WTC11 (cell line): ENCODE measurements at regions not wholly inside any gene's neighbourhood (a gene's known extent, or its start where the extent isn't known, plus 50 kb on each side); places are given as distances from the start of the nearest gene placed in this dataset.

Source experiments
- ATAC-seq: fragments of 200-7000 bp; cut with Tn5 transposase; 2 replicates; pipeline ENCODE4 v1.10.0; 2021; ENCODE audit warnings: mild to moderate bottlenecking, moderate library complexity
- CTCF ChIA-PET: fragments of 300-600 bp; sonication (Branson Sonifier 250); formaldehyde crosslinking; loops from one replicate; lab custom pipeline; 2021; ENCODE audit warnings: antibody characterized with exemption; lab: Charles Lee
- POLR2A ChIA-PET: fragments of 350-600 bp; sonication (Branson Sonifier 250); formaldehyde crosslinking; loops from one replicate; lab custom pipeline; 2021; ENCODE audit warnings: antibody characterized with exemption; lab: Charles Lee
- DNase-seq: peaks from one replicate; pipeline ENCODE4 v3.0.0; 2021; ENCODE audit warnings: low spot score
- H3K27ac Mint-ChIP-seq: 2 replicates; pipeline ENCODE4 v1.8.0; 2021; ENCODE audit warnings: mixed read lengths
- H3K27me3 Mint-ChIP-seq: 2 replicates; pipeline ENCODE4 v1.8.0; 2021; ENCODE audit warnings: low read depth, mild to moderate bottlenecking, moderate library complexity, mixed read lengths
- H3K36me3 Mint-ChIP-seq: 2 replicates; pipeline ENCODE4 v1.8.0; 2021; ENCODE audit warnings: mixed read lengths
- H3K4me1 Mint-ChIP-seq: 2 replicates; pipeline ENCODE4 v1.8.0; 2022; ENCODE audit warnings: mixed read lengths
- H3K4me3 Mint-ChIP-seq: 2 replicates; pipeline ENCODE4 v1.8.0; 2021; ENCODE audit warnings: mild to moderate bottlenecking, moderate library complexity, mixed read lengths
- H3K9me3 Mint-ChIP-seq: 2 replicates; pipeline ENCODE4 v1.8.0; 2021; ENCODE audit warnings: mixed read lengths
- AR ChIP-seq: fragments of 250-450 bp; sonication (Bioruptor Pico); IDR thresholded peaks from 2 replicates; pipeline ENCODE4 v1.9.0; 2021; ENCODE audit warnings: mild to moderate bottlenecking
- ARID4B ChIP-seq: sonication (generic); formaldehyde crosslinking; IDR thresholded peaks from 2 replicates; pipeline ENCODE4 v1.8.0; 2023; ENCODE audit warnings: missing genetic modification reagents, mild to moderate bottlenecking, borderline replicate concordance
- ATF6 ChIP-seq: sonication (generic); formaldehyde crosslinking; IDR thresholded peaks from 2 replicates; pipeline ENCODE4 v1.8.1; 2023; ENCODE audit warnings: mild to moderate bottlenecking, missing genetic modification reagents
- CREB1 ChIP-seq: sonication (generic); formaldehyde crosslinking; IDR thresholded peaks from 2 replicates; pipeline ENCODE4 v1.8.0; 2023; ENCODE audit warnings: mild to moderate bottlenecking, missing genetic modification reagents
- ETV6 ChIP-seq: sonication (generic); formaldehyde crosslinking; IDR thresholded peaks from 2 replicates; pipeline ENCODE4 v1.8.1; 2022; ENCODE audit warnings: mild to moderate bottlenecking, missing genetic modification reagents
- HMGA2 ChIP-seq: fragments of 250-450 bp; sonication (Bioruptor Pico); IDR thresholded peaks from 2 replicates; pipeline ENCODE4 v1.4.0; 2021; ENCODE audit warnings: mild to moderate bottlenecking, moderate library complexity
- IRF1 ChIP-seq: sonication (generic); formaldehyde crosslinking; IDR thresholded peaks from 2 replicates; pipeline ENCODE4 v1.8.0; 2023; ENCODE audit warnings: missing genetic modification reagents
- NR3C1 ChIP-seq: sonication (generic); formaldehyde crosslinking; conservative IDR thresholded peaks from 2 replicates; pipeline ENCODE4 v1.8.1; 2023; ENCODE audit warnings: low read depth, mild to moderate bottlenecking, missing genetic modification reagents
- PRDM15 ChIP-seq: sonication (generic); formaldehyde crosslinking; IDR thresholded peaks from 2 replicates; pipeline ENCODE4 v1.8.0; 2022; ENCODE audit warnings: missing genetic modification reagents
- PRRX2 ChIP-seq: fragments of 250-450 bp; sonication (Bioruptor Pico); IDR thresholded peaks from 2 replicates; pipeline ENCODE4 v1.8.0; 2021; ENCODE audit warnings: mild to moderate bottlenecking
- SMAD4 ChIP-seq: sonication (generic); formaldehyde crosslinking; IDR thresholded peaks from 2 replicates; pipeline ENCODE4 v1.8.0; 2022; ENCODE audit warnings: mild to moderate bottlenecking, missing genetic modification reagents
- ZBTB43 ChIP-seq: sonication (generic); formaldehyde crosslinking; IDR thresholded peaks from 2 replicates; pipeline ENCODE4 v1.8.1; 2023; ENCODE audit warnings: mild to moderate bottlenecking, missing genetic modification reagents
- ZNF121 ChIP-seq: sonication (generic); formaldehyde crosslinking; IDR thresholded peaks from 2 replicates; pipeline ENCODE4 v1.8.0; 2023; ENCODE audit warnings: missing genetic modification reagents
- ZNF138 ChIP-seq: sonication (generic); formaldehyde crosslinking; conservative IDR thresholded peaks from 2 replicates; pipeline ENCODE4 v1.8.1; 2022; ENCODE audit warnings: mild to moderate bottlenecking, moderate library complexity, missing genetic modification reagents
- ZNF281 ChIP-seq: sonication (generic); formaldehyde crosslinking; IDR thresholded peaks from 2 replicates; pipeline ENCODE4 v1.8.0; 2023; ENCODE audit warnings: mild to moderate bottlenecking, missing genetic modification reagents
- ZNF396 ChIP-seq: fragments of 250-450 bp; sonication (Bioruptor Pico); IDR thresholded peaks from 2 replicates; pipeline ENCODE4 v1.8.0; 2021; ENCODE audit warnings: mild to moderate bottlenecking, moderate library complexity, borderline replicate concordance
- ZNF416 ChIP-seq: fragments of 250-450 bp; sonication (Bioruptor Pico); IDR thresholded peaks from 2 replicates; pipeline ENCODE4 v1.9.0; 2021; ENCODE audit warnings: mild to moderate bottlenecking, inconsistent platforms
- ZNF425 ChIP-seq: fragments of 250-450 bp; sonication (Bioruptor Pico); conservative IDR thresholded peaks from 2 replicates; pipeline ENCODE4 v1.9.0; 2021; ENCODE audit warnings: mild to moderate bottlenecking

- no peaks in the 10 kb centered on the region; the same call in 1 of the 2 replicates for H3K9me3 Mint-ChIP-seq
- H3K36me3 Mint-ChIP-seq = no peaks in the 10 kb centered on the region
- POLR2A ChIA-PET = interaction anchor here (0.7 kb wide), 1 partner anchor 122 kb away, joined by 3 read pairs; no protein-coding TSS in a partner anchor
- DNase-seq (no peak), ATAC-seq (no peak)
- no peak overlapping the region for H3K27ac Mint-ChIP-seq
- H3K4me1 Mint-ChIP-seq = no peaks in the 10 kb centered on the region
- no peak overlapping the region for H3K4me3 Mint-ChIP-seq
- H3K27me3 Mint-ChIP-seq = no peaks in the 10 kb centered on the region; the same call in 1 of the 2 replicates
- CTCF ChIA-PET = no interaction called here
- TF ChIP-seq ZNF425 (CRISPR knock-in tag) (no peak), AR (no peak), PRRX2 (CRISPR knock-in tag) (no peak), NR3C1 (no peak), ZNF416 (CRISPR knock-in tag) (no peak), ZNF138 (no peak), SMAD4 (CRISPR knock-in tag) (no peak), HMGA2 (no peak), ARID4B (CRISPR knock-in tag) (no peak), ZNF121 (CRISPR knock-in tag) (no peak), IRF1 (CRISPR knock-in tag) (no peak), ZBTB43 (CRISPR knock-in tag) (no peak), CREB1 (no peak), PRDM15 (CRISPR knock-in tag) (no peak), ZNF396 (no peak), ZNF281 (CRISPR knock-in tag) (no peak), ATF6 (CRISPR knock-in tag) (no peak), ETV6 (CRISPR knock-in tag) (no peak)
Observed at GRCh38 chr11:69572861-69573260, 68.1 kb upstream of the CCND1 start.
